ENCODE measurements at regions not wholly inside any gene's neighbourhood (a gene's known extent, or its start where the extent isn't known, plus 50 kb on each side); places are given as distances from the start of the nearest gene placed in this dataset.

DNA sequence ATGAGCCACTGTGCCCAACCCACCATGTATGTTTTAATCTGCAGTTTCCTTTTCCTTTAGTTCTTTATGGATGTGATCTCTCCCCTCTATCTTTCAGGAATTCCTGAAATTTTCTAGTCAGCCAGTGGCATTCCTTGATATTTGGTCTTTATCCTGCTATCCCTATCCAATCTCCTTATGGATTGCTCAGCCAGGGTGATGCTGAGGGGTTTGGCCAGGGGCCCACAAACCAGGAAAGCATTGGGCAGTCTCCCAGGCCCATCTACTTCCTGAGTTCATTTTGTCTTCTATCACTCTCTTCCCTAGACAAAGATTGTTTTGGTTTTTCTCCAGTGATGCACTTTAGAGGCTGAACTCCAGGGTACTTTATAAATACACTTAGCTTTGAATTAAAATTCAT is 115.9 kb downstream of the KATNIP start:
- H3K4me3 ChIP-seq (ENCODE audit: low read depth, low read length), result no peak overlapping the region
- TF ChIP-seq, protein P1, sequence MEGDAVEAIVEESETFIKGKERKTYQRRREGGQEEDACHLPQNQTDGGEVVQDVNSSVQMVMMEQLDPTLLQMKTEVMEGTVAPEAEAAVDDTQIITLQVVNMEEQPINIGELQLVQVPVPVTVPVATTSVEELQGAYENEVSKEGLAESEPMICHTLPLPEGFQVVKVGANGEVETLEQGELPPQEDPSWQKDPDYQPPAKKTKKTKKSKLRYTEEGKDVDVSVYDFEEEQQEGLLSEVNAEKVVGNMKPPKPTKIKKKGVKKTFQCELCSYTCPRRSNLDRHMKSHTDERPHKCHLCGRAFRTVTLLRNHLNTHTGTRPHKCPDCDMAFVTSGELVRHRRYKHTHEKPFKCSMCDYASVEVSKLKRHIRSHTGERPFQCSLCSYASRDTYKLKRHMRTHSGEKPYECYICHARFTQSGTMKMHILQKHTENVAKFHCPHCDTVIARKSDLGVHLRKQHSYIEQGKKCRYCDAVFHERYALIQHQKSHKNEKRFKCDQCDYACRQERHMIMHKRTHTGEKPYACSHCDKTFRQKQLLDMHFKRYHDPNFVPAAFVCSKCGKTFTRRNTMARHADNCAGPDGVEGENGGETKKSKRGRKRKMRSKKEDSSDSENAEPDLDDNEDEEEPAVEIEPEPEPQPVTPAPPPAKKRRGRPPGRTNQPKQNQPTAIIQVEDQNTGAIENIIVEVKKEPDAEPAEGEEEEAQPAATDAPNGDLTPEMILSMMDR (IDR thresholded peaks at IDR 0.05; ENCODE audit: borderline replicate concordance, insufficient read depth, low read depth, low read length), result no peak

- H3K4me3 ChIP-seq (ENCODE audit: low read depth, low read length), result no peak overlapping the region
- TF ChIP-seq, protein P1 (IDR thresholded peaks at IDR 0.05; ENCODE audit: borderline replicate concordance, insufficient read depth, low read depth, low read length), result no peak
Measured at GRCh38 chr16:27670071-27670810, 120.3 kb downstream of the KATNIP start.

DNA sequence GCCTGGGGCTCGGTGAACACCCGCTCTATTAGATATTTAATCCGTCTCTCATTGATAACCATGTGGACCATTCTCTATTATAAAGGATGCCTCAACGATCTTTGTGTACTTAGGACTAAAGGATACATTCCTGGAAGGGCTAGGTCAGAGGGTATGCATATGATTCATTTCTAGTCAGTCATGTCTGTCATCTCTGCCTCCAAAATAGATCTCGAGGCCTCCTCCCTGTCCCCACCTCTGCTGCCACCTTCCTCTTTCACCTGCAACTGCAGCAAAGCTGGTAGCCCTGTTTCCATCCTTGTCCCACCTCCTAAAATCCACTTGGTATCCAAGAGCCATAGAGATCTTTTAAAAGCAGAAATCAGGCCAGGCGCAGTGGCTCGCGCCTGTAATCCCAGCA is 121.5 kb downstream of the KATNIP start:
- TF ChIP-seq, protein P1 (IDR thresholded peaks at IDR 0.05; ENCODE audit: borderline replicate concordance, insufficient read depth, low read depth, low read length), result 0 out of 2 replicates have a peak, but pooled peaks have one; percentile 6
- H3K4me3 ChIP-seq (ENCODE audit: low read depth, low read length), result no peak overlapping the region

DNA sequence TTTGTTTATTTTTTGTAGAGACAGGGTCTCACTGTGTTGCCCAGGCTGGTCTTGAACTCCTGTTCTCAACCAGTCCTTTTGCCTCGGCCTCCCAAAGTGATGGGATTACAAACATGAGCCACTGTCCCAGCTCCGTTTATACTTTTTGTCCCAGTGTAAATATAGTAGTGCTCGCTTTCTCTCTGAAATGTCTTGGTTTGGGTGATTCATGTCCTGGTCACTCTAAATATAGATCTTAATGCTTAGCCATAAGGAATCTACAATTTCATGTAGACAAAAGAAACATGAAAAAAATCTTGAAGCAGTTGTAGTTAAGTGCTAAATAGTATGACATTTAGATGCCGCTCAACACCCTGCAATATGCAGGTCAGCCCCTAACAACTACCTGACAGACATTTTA is 126.9 kb downstream of the KATNIP start:
- no peak overlapping the region for H3K4me3 ChIP-seq (ENCODE audit: low read depth, low read length)
- TF ChIP-seq, protein P1 (IDR thresholded peaks at IDR 0.05; ENCODE audit: borderline replicate concordance, insufficient read depth, low read depth, low read length), result no peak

DNA sequence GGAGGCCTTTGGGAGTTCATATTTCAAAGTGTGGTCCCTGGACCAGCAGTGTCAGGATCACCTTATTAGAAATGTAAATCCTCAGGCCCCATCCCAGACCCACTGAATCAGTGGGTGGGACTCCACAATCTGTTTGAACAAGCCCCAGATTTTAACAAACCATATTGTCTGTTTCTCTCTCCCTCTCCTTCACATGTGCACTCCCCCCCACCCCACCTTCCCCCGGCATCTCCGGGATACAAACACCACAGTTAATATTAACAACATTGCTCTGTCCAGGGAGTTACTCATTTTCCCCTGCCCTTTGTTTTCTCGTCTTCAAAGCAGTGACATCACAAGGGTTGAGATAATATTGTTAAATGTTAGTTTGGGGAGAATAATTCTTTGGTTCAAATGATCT is 127.3 kb downstream of the KATNIP start:
- H3K4me3 ChIP-seq (ENCODE audit: low read depth, low read length), result no peak overlapping the region
- TF ChIP-seq, protein P1 (IDR thresholded peaks at IDR 0.05; ENCODE audit: borderline replicate concordance, insufficient read depth, low read depth, low read length), result no peak

DNA sequence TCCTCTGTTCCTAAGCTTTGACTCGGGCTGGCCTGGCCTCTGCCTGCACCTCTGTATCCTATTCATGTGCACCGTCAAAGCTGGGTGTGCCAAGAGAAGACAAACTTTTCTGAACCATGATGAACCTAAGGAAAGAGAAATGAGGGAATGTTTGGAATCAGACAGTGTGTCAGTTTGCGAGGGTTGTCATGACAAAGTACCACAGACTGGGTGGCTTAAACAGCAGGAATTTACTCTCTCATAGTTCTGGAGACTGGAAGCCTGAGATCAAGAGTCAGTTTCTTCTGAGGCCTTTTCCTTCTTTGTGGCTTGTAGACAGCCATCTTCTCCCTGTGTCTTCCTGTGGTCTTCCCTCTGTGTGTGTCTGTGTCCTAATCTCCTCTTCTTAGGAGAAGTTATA is 129.0 kb downstream of the KATNIP start:
- no peak overlapping the region for H3K4me3 ChIP-seq (ENCODE audit: low read depth, low read length)
- TF ChIP-seq, protein P1 (IDR thresholded peaks at IDR 0.05; ENCODE audit: borderline replicate concordance, insufficient read depth, low read depth, low read length), result no peak

DNA sequence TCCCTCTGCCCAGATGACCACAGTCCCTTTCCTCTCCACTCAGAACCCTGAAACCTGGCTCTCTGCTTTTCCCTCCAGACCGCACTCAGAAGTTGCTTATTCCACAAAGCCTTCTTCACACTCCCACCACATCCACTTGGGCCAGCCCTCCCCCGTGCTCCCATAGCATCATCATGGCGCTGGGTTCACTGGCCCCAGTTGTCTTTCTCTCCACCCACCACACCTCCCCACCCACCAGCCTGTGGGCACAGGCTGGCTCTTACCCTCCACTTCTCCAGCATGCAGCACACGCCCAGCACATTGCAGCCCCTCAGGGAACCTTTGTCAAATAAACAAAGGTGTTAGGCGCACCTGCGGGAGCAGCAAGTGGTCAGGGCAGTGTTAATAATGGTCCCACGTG is 130.0 kb downstream of the KATNIP start:
- H3K4me3 ChIP-seq (ENCODE audit: low read depth, low read length), result no peak overlapping the region
- TF ChIP-seq, protein P1 (IDR thresholded peaks at IDR 0.05; ENCODE audit: borderline replicate concordance, insufficient read depth, low read depth, low read length), result no peak
